B cell (primary cell): ENCODE measurements at regions not wholly inside any gene's neighbourhood (a gene's known extent, or its start where the extent isn't known, plus 50 kb on each side); places are given as distances from the start of the nearest gene placed in this dataset.

Experiments used
- CTCF ChIP-seq: fragments of 200-600 bp; IDR thresholded peaks from one replicate; pipeline ENCODE4 v1.8.0; 2022; ENCODE audit warnings: antibody characterized with exemption, mild to moderate bottlenecking
- EZH2 ChIP-seq: IDR thresholded peaks from 2 replicates; pipeline ENCODE4 v1.6.1; 2012; ENCODE audit warnings: borderline replicate concordance, low read depth, mild to moderate bottlenecking, moderate library complexity, low read length; ENCODE audit not compliant: insufficient read depth, poor library complexity, severe bottlenecking

DNA sequence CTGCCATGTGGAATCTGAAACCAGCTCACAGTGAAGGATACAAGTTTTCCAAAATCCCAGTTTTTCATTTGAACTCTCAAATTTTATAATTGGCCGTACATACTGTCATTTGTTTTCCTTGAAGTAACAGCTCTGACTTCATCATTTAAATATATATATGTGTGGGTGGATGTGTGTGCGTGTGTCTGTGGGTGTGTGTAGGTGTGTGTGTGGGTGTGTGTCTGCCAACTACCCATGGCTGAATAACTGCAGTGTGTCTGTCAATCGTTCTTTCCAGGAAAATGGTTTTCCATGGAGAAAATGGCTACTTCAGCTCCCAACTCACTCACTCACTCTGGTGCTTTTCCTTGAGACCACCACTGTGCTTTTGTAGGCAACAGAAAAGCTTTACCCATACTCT is 169.0 kb downstream of the PLPP3 start:
- no peak for TF ChIP-seq CTCF
- no peak for TF ChIP-seq EZH2
